ENCODE measurements at regions not wholly inside any gene's neighbourhood (a gene's known extent, or its start where the extent isn't known, plus 50 kb on each side); places are given as distances from the start of the nearest gene placed in this dataset.

GRCh38 chr2:213229814-213230213 is 54.5 kb upstream of the SPAG16 start (continued):
- 0 out of 2 replicates have a peak, but pooled peaks have one; percentile 22 for TF ChIP-seq SOX13 (IDR thresholded peaks at IDR 0.05)
- peak in 1 of 2 experiments; percentile 92; a peak in 2 of 4 replicates for TF ChIP-seq SOX13 (CRISPR knock-in tag; conservative IDR thresholded peaks at IDR 0.05 in 1 of 2, IDR thresholded peaks at IDR 0.05 in 1 of 2)
- TF ChIP-seq IRF9 (CRISPR knock-in tag; IDR thresholded peaks at IDR 0.05; ENCODE audit: borderline replicate concordance), result no peak
- TF ChIP-seq ZNF326 (CRISPR knock-in tag; IDR thresholded peaks at IDR 0.05; ENCODE audit: borderline replicate concordance), result no peak
- TF ChIP-seq ZNF256 (CRISPR knock-in tag; conservative IDR thresholded peaks at IDR 0.05), result no peak
- TF ChIP-seq SYNCRIP (IDR thresholded peaks at IDR 0.05; ENCODE audit: insufficient read depth, low read depth, low read length), result no peak
- no peak for TF ChIP-seq ZNF776 (CRISPR knock-in tag; IDR thresholded peaks at IDR 0.05)
- TF ChIP-seq ZNF3 (CRISPR knock-in tag; IDR thresholded peaks at IDR 0.05), result no peak
- TF ChIP-seq ZNF724P (CRISPR knock-in tag; IDR thresholded peaks at IDR 0.05; ENCODE audit: borderline replicate concordance), result no peak
- TF ChIP-seq FOSL2 (CRISPR knock-in tag; IDR thresholded peaks at IDR 0.05), result peak; percentile 97
- TF ChIP-seq, protein P1, sequence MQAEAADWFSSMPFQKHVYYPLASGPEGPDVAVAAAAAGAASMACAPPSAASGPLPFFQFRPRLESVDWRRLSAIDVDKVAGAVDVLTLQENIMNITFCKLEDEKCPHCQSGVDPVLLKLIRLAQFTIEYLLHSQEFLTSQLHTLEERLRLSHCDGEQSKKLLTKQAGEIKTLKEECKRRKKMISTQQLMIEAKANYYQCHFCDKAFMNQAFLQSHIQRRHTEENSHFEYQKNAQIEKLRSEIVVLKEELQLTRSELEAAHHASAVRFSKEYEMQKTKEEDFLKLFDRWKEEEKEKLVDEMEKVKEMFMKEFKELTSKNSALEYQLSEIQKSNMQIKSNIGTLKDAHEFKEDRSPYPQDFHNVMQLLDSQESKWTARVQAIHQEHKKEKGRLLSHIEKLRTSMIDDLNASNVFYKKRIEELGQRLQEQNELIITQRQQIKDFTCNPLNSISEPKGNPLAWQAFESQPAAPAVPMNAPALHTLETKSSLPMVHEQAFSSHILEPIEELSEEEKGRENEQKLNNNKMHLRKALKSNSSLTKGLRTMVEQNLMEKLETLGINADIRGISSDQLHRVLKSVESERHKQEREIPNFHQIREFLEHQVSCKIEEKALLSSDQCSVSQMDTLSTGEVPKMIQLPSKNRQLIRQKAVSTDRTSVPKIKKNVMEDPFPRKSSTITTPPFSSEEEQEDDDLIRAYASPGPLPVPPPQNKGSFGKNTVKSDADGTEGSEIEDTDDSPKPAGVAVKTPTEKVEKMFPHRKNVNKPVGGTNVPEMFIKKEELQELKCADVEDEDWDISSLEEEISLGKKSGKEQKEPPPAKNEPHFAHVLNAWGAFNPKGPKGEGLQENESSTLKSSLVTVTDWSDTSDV (CRISPR knock-in tag; IDR thresholded peaks at IDR 0.05), result no peak
- no peak for TF ChIP-seq THAP11 (CRISPR knock-in tag; IDR thresholded peaks at IDR 0.05)
- no peak for TF ChIP-seq MAFG (CRISPR knock-in tag; IDR thresholded peaks at IDR 0.05)
- TF ChIP-seq CTCF (CRISPR knock-in tag; IDR thresholded peaks at IDR 0.05), result no peak
- TF ChIP-seq, protein P2, sequence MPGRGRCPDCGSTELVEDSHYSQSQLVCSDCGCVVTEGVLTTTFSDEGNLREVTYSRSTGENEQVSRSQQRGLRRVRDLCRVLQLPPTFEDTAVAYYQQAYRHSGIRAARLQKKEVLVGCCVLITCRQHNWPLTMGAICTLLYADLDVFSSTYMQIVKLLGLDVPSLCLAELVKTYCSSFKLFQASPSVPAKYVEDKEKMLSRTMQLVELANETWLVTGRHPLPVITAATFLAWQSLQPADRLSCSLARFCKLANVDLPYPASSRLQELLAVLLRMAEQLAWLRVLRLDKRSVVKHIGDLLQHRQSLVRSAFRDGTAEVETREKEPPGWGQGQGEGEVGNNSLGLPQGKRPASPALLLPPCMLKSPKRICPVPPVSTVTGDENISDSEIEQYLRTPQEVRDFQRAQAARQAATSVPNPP (CRISPR knock-in tag; IDR thresholded peaks at IDR 0.05), result no peak
- TF ChIP-seq FOXA1 (IDR thresholded peaks at IDR 0.05), result no peak
- no peak for TF ChIP-seq FOXA1 (CRISPR knock-in tag; IDR thresholded peaks at IDR 0.05)
- peak; percentile 66 for TF ChIP-seq CEBPG (CRISPR knock-in tag; IDR thresholded peaks at IDR 0.05)
- no peak for TF ChIP-seq ZNF24 (IDR thresholded peaks at IDR 0.05)
- TF ChIP-seq ZNF605 (CRISPR knock-in tag; IDR thresholded peaks at IDR 0.05), result no peak
- peak; percentile 89 for TF ChIP-seq SOX5 (CRISPR knock-in tag; IDR thresholded peaks at IDR 0.05; ENCODE audit: borderline replicate concordance)
- TF ChIP-seq ZNF512 (CRISPR knock-in tag; IDR thresholded peaks at IDR 0.05), result no peak
- no peak for TF ChIP-seq NCOR1 (IDR thresholded peaks at IDR 0.05; ENCODE audit: borderline replicate concordance, low read length)
- TF ChIP-seq ZNF713 (CRISPR knock-in tag; IDR thresholded peaks at IDR 0.05), result no peak
- TF ChIP-seq ZNF329 (CRISPR knock-in tag; IDR thresholded peaks at IDR 0.05; ENCODE audit: low read depth), result no peak
